BLaER1 treated with 17β-estradiol and CSF1 and Interleukin-3, amounts not matched to agents 10 nM and 100 nM (cell line): ENCODE measurements at regions not wholly inside any gene's neighbourhood (a gene's known extent, or its start where the extent isn't known, plus 50 kb on each side); places are given as distances from the start of the nearest gene placed in this dataset.

Source experiments
- H3K27ac ChIP-seq, 11 experiments: shearing (Covaris generic); formaldehyde crosslinking; 2 replicates each; pipeline ENCODE4 v1.8.1; 2022
- H3K27me3 ChIP-seq, 11 experiments: shearing (Covaris generic); formaldehyde crosslinking; 2 replicates each; pipeline ENCODE4 v1.8.1; 2022
- H3K36me3 ChIP-seq, 11 experiments: shearing (Covaris generic); formaldehyde crosslinking; 2 replicates each; pipeline ENCODE4 v1.8.1; 2022
- H3K4me1 ChIP-seq, 10 experiments: shearing (Covaris generic); formaldehyde crosslinking; 2 replicates each; pipeline ENCODE4 v1.8.1; 2022
- H3K4me2 ChIP-seq, 11 experiments: shearing (Covaris generic); formaldehyde crosslinking; 2 replicates each; pipeline ENCODE4 v1.8.1; 2022
- H3K4me3 ChIP-seq, 10 experiments: shearing (Covaris generic); formaldehyde crosslinking; 2 replicates each; pipeline ENCODE4 v1.8.1; 2022
- H3K9ac ChIP-seq, 11 experiments: shearing (Covaris generic); formaldehyde crosslinking; 2 replicates each; pipeline ENCODE4 v1.8.1; 2022
- H3K9me3 ChIP-seq, 11 experiments: shearing (Covaris generic); formaldehyde crosslinking; replicated peaks in 1 of 11; 2 replicates each; pipeline ENCODE4 v1.8.1; 2022
- H4K20me1 ChIP-seq, 11 experiments: shearing (Covaris generic); formaldehyde crosslinking; 2 replicates each; pipeline ENCODE4 v1.8.1; 2022
- Cebpa-rat ChIP-seq, 11 experiments: shearing (Covaris generic); IDR thresholded peaks; 2 replicates each; pipeline ENCODE4 v1.8.1; 2022

GRCh38 chr5:3381206-3381825 is 214.3 kb upstream of the IRX1 start:
- H3K4me3 ChIP-seq = no peak overlapping the region
- no peaks in the 10 kb centered on the region for H3K27me3 ChIP-seq
- no peak overlapping the region for H3K9ac ChIP-seq

GRCh38 chr5:3380689-3381088 is 214.9 kb upstream of the IRX1 start:
- Histone ChIP-seq H3K4me3 (no peak overlapping the region), H3K9me3 (peaks cover 0 to 12% (median 0%) of the 10 kb centered on the region in 11 experiments; a peak in 1 of 22 replicates), H3K27ac (no peak overlapping the region), H3K4me2 (no peak overlapping the region), H4K20me1 (no peaks in the 10 kb centered on the region), H3K9ac (no peak overlapping the region), H3K4me1 (peaks cover 7 to 20% (median 17%) of the 10 kb centered on the region in 10 experiments), H3K27me3 (no peaks in the 10 kb centered on the region), H3K36me3 (no peaks in the 10 kb centered on the region)
- TF ChIP-seq Cebpa-rat (IDR thresholded peaks at IDR 0.05) = no peak

More at GRCh38 chr5:3381206-3381825, 214.3 kb upstream of the IRX1 start:
- TF ChIP-seq Cebpa-rat (IDR thresholded peaks at IDR 0.05) = no peak
- Histone ChIP-seq H4K20me1 (no peaks in the 10 kb centered on the region), H3K4me1 (peaks cover under 1 to 14% (median 12%) of the 10 kb centered on the region in 10 experiments; a peak in 16 of 20 replicates), H3K27ac (no peak overlapping the region), H3K36me3 (no peaks in the 10 kb centered on the region), H3K9me3 (peaks cover 0 to 12% (median 0%) of the 10 kb centered on the region in 11 experiments; a peak in 1 of 22 replicates), H3K4me2 (no peak overlapping the region)

- no peak for TF ChIP-seq Cebpa-rat (IDR thresholded peaks at IDR 0.05)
- Histone ChIP-seq H3K4me1 (peaks cover 14 to 22% (median 20%) of the 10 kb centered on the region in 10 experiments), H4K20me1 (no peaks in the 10 kb centered on the region), H3K27me3 (no peaks in the 10 kb centered on the region), H3K27ac (no peak overlapping the region), H3K4me3 (no peak overlapping the region), H3K9me3 (peaks cover 16 to 24% (median 22%) of the 10 kb centered on the region in 11 experiments), H3K9ac (no peak overlapping the region), H3K4me2 (no peak overlapping the region), H3K36me3 (no peaks in the 10 kb centered on the region; a peak in 1 of 22 replicates)
Observed at GRCh38 chr5:3377831-3378230, 217.8 kb upstream of the IRX1 start.

GRCh38 chr5:3377176-3377575 is 218.5 kb upstream of the IRX1 start:
- peaks cover 11 to 15% (median 13%) of the 10 kb centered on the region in 10 experiments for H3K4me1 ChIP-seq
- no peaks in the 10 kb centered on the region for H4K20me1 ChIP-seq
- no peak overlapping the region for H3K4me3 ChIP-seq
- no peak overlapping the region for H3K27ac ChIP-seq
- H3K36me3 ChIP-seq = no peaks in the 10 kb centered on the region; a peak in 1 of 22 replicates
- H3K9ac ChIP-seq = no peak overlapping the region
- no peak overlapping the region for H3K4me2 ChIP-seq
- no peaks in the 10 kb centered on the region for H3K27me3 ChIP-seq
- TF ChIP-seq Cebpa-rat (IDR thresholded peaks at IDR 0.05) = no peak
- H3K9me3 ChIP-seq = peaks cover 22 to 31% (median 28%) of the 10 kb centered on the region in 11 experiments

- Histone ChIP-seq H3K36me3 (no peaks in the 10 kb centered on the region; a peak in 1 of 22 replicates), H3K4me1 (peaks cover 11 to 15% (median 12%) of the 10 kb centered on the region in 10 experiments), H3K27ac (no peak overlapping the region), H3K4me3 (no peak overlapping the region), H3K9ac (no peak overlapping the region), H4K20me1 (no peaks in the 10 kb centered on the region), H3K9me3 (peaks cover 28 to 37% (median 34%) of the 10 kb centered on the region in 11 experiments), H3K27me3 (no peaks in the 10 kb centered on the region), H3K4me2 (no peak overlapping the region)
- no peak for TF ChIP-seq Cebpa-rat (IDR thresholded peaks at IDR 0.05)
Observed at GRCh38 chr5:3376611-3377010, 219.0 kb upstream of the IRX1 start.

- no peaks in the 10 kb centered on the region for H4K20me1 ChIP-seq
- H3K4me1 ChIP-seq = peaks cover 11 to 15% (median 12%) of the 10 kb centered on the region in 10 experiments
- H3K4me2 ChIP-seq = peak overlapping the region; percentile 28 to 70 (median 49); a peak in 21 of 22 replicates
- no peak overlapping the region for H3K9ac ChIP-seq
- H3K9me3 ChIP-seq = peaks cover 28 to 42% (median 39%) of the 10 kb centered on the region in 11 experiments
- H3K36me3 ChIP-seq = no peaks in the 10 kb centered on the region; a peak in 1 of 22 replicates
- H3K27ac ChIP-seq = no peak overlapping the region
- no peak overlapping the region for H3K4me3 ChIP-seq
- TF ChIP-seq Cebpa-rat (IDR thresholded peaks at IDR 0.05) = no peak
- no peaks in the 10 kb centered on the region for H3K27me3 ChIP-seq
Observed at GRCh38 chr5:3375586-3376311, 219.9 kb upstream of the IRX1 start.

- Histone ChIP-seq H3K9ac (no peak overlapping the region), H3K27ac (no peak overlapping the region), H3K4me3 (no peak overlapping the region), H3K36me3 (no peaks in the 10 kb centered on the region; a peak in 1 of 22 replicates), H3K27me3 (no peaks in the 10 kb centered on the region), H3K4me1 (peaks cover 11 to 15% (median 12%) of the 10 kb centered on the region in 10 experiments), H4K20me1 (no peaks in the 10 kb centered on the region), H3K4me2 (no peak overlapping the region), H3K9me3 (peaks cover 42 to 55% (median 49%) of the 10 kb centered on the region in 11 experiments)
- no peak for TF ChIP-seq Cebpa-rat (IDR thresholded peaks at IDR 0.05)
Observed at GRCh38 chr5:3373391-3373790, 222.2 kb upstream of the IRX1 start.

GRCh38 chr5:3372289-3372688 is 223.3 kb upstream of the IRX1 start:
- TF ChIP-seq Cebpa-rat (IDR thresholded peaks at IDR 0.05) = no peak
- Histone ChIP-seq H4K20me1 (no peaks in the 10 kb centered on the region), H3K4me1 (peaks cover 11 to 15% (median 12%) of the 10 kb centered on the region in 10 experiments), H3K9ac (no peak overlapping the region), H3K4me3 (no peak overlapping the region), H3K4me2 (no peak overlapping the region), H3K27me3 (no peaks in the 10 kb centered on the region), H3K9me3 (peaks cover 42 to 56% (median 49%) of the 10 kb centered on the region in 11 experiments), H3K27ac (no peak overlapping the region), H3K36me3 (no peaks in the 10 kb centered on the region; a peak in 1 of 22 replicates)

- Histone ChIP-seq H3K4me1 (no peaks in the 10 kb centered on the region), H4K20me1 (no peaks in the 10 kb centered on the region), H3K27ac (no peak overlapping the region), H3K9me3 (peaks cover 4 to 15% (median 9%) of the 10 kb centered on the region in 11 experiments; a peak in 20 of 22 replicates), H3K27me3 (no peaks in the 10 kb centered on the region), H3K4me3 (no peak overlapping the region), H3K4me2 (no peak overlapping the region), H3K9ac (no peak overlapping the region), H3K36me3 (no peaks in the 10 kb centered on the region)
- TF ChIP-seq Cebpa-rat (IDR thresholded peaks at IDR 0.05) = no peak
Observed at GRCh38 chr5:3365501-3366215, 230.0 kb upstream of the IRX1 start.
